Stimulated activated CD4-positive, alpha-beta T cell treated with anti-CD3 and anti-CD28 coated beads, TNF-alpha, amount 100 ng/mL, for 4 hours (primary cell): ENCODE measurements at regions not wholly inside any gene's neighbourhood (a gene's known extent, or its start where the extent isn't known, plus 50 kb on each side); places are given as distances from the start of the nearest gene placed in this dataset.

Experiments used
- DNase-seq, 3 experiments: peaks; one replicate each; pipeline ENCODE4 v3.0.0-alpha.2; 2020; ENCODE audit warnings: low read depth in 3 of 3

DNA sequence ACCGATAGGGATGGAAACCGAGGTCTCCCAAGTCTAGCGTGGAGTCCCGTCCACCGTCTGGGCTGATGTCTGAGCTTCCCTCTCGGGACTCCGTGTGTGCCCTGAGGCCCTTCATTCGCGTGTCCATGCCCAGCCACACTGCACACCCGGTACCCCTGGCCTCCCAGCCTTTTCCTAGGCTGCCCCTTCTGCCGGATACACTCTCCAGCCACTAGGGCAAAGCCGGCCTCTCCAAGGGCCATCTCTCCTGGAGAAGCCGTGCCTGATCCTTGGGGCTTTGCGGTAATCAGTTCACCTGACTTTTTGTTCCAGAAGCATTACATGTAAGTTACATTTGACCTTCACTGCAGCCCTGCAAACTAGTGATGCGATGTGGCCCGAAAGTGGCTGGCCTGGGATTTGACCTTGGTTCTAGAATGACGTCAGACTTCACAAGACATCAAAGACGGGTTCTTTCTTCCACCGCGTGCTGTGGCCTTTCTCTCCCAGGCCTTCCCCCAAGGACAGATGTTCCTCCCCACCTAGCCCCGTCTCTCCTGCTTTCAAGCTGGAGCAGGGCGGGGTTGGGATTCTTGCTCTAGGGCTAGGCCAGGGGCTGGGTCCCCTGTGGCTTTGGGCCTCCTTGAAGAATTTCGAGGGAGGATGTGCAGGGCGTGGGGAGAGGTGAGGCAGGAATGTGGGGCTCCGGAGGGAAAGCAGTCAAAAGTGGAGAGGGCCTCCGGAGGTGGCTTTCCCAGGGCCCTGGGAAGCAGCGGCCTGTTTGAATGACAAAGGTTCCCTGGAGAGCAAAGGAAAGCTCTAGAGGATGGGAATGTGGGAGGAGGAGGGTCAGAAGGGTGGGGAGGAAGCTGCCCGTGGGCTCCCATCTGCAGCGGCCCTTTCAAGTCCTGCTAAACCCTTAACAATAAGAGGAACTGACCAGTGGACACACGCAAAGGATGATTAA is 49.7 kb upstream of the SLC2A1 start:
- DNase-seq: no peak
